ENCODE measurements at regions not wholly inside any gene's neighbourhood (a gene's known extent, or its start where the extent isn't known, plus 50 kb on each side); places are given as distances from the start of the nearest gene placed in this dataset.

- TF ChIP-seq CTCF (IDR thresholded peaks at IDR 0.05; ENCODE audit: insufficient read depth, low read depth, low read length): no peak
- TF ChIP-seq EZH2 (IDR thresholded peaks at IDR 0.05; ENCODE audit: insufficient read depth, low read length): no peak
Measured at GRCh38 chr4:176387571-176387970, 67.8 kb downstream of the SPCS3 start.

All from astrocyte (in vitro differentiated cells and primary cell).